RWPE1 (cell line): ENCODE measurements at regions not wholly inside any gene's neighbourhood (a gene's known extent, or its start where the extent isn't known, plus 50 kb on each side); places are given as distances from the start of the nearest gene placed in this dataset.

Experiments used
- CTCF ChIA-PET: fragments of 350-600 bp; sonication (Branson Sonifier 250); formaldehyde crosslinking; extraction: SDS; loops from one replicate; lab custom pipeline; 2021; lab: Yijun Ruan, JAX
- POLR2A ChIA-PET: fragments of 400-600 bp; formaldehyde crosslinking; extraction: SDS; loops from one replicate; lab custom pipeline; 2020; ENCODE audit warnings: antibody characterized with exemption; ENCODE audit not compliant: low non-redundant PET; lab: Yijun Ruan, JAX
- DNase-seq: peaks from one replicate; pipeline ENCODE4 v3.0.0; 2012; ENCODE audit warnings: low spot score
- H3K27ac ChIP-seq: fragments of 450-650 bp; 2 replicates; pipeline ENCODE4 v1.5.1; 2017
- TF ChIP-seq, protein P1 (sequence below): fragments of 450-650 bp; conservative IDR thresholded peaks from 2 replicates; pipeline ENCODE4 v1.5.1; 2017; ENCODE audit warnings: low read depth, mild to moderate bottlenecking

- CTCF ChIA-PET = interaction anchor here (0.7 kb wide), 1 partner anchor 229 kb away, joined by 3 read pairs; no protein-coding TSS in a partner anchor
- POLR2A ChIA-PET = no interaction called here
- H3K27ac ChIP-seq = no peak overlapping the region
These were observed 549.4 kb downstream of the TLL1 start for GRCh38 chr4:166422475-166422874.

DNA sequence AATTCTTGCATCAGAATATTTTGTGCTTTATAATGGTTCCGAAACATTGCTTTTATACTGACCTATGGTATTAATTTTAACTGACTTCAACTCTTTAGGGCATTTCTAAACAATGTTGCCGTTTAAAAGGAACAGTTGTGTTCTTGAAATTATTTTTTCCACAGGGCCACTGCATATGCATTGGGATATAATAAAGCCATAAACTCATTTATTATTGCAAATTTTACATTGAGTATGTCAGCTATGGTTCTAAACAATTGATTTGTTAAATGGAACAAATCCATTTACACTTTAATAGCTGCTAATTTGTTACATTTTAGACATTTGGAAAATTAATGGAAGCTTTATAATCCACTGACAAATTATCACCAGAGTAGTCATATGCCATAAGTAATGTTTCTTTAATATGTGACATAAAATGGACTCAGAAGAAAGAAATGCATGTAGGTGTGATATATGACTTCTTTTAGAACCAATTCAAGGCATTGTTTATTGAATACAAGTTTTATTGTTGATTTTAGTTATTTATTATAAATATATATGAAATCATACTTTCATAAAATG, 553.3 kb downstream of the TLL1 start:
- CTCF ChIA-PET = no interaction called here

More at GRCh38 chr4:166422475-166422874, 549.4 kb downstream of the TLL1 start:
- TF ChIP-seq, protein P1, sequence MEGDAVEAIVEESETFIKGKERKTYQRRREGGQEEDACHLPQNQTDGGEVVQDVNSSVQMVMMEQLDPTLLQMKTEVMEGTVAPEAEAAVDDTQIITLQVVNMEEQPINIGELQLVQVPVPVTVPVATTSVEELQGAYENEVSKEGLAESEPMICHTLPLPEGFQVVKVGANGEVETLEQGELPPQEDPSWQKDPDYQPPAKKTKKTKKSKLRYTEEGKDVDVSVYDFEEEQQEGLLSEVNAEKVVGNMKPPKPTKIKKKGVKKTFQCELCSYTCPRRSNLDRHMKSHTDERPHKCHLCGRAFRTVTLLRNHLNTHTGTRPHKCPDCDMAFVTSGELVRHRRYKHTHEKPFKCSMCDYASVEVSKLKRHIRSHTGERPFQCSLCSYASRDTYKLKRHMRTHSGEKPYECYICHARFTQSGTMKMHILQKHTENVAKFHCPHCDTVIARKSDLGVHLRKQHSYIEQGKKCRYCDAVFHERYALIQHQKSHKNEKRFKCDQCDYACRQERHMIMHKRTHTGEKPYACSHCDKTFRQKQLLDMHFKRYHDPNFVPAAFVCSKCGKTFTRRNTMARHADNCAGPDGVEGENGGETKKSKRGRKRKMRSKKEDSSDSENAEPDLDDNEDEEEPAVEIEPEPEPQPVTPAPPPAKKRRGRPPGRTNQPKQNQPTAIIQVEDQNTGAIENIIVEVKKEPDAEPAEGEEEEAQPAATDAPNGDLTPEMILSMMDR = no peak
- DNase-seq = peak; percentile 21

DNA sequence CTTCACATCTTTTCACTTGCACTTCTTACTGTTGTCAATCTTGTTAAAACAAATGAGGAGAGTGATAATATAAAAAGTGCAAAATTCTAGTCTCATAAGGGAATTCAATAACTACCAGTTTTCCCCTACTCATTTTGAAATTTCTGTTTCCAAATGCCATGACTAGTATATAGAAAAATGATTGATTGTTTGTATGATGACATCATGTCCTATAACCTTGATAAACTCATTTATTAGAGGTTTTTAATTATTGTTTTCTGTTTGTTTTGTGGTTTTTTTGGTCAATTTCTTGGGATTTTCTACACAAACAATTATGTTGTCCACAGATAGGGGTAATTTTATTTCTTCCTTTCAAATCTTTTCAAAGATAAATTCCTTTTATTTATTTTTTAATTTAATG, 559.1 kb downstream of the TLL1 start:
- ChIA-PET CTCF (no interaction called here), POLR2A (no interaction called here)
- TF ChIP-seq, protein P1 = no peak
- H3K27ac ChIP-seq = no peak overlapping the region
- no peak for DNase-seq

More for the DNA sequence above, 553.3 kb downstream of the TLL1 start:
- DNase-seq = no peak
- POLR2A ChIA-PET = no interaction called here
- no peak overlapping the region for H3K27ac ChIP-seq
- TF ChIP-seq, protein P1 = no peak

- CTCF ChIA-PET = no interaction called here
- TF ChIP-seq, protein P1 = no peak
- POLR2A ChIA-PET = no interaction called here
- no peak for DNase-seq
- no peak overlapping the region for H3K27ac ChIP-seq
These were observed 559.8 kb downstream of the TLL1 start for GRCh38 chr4:166432842-166433241.

DNA sequence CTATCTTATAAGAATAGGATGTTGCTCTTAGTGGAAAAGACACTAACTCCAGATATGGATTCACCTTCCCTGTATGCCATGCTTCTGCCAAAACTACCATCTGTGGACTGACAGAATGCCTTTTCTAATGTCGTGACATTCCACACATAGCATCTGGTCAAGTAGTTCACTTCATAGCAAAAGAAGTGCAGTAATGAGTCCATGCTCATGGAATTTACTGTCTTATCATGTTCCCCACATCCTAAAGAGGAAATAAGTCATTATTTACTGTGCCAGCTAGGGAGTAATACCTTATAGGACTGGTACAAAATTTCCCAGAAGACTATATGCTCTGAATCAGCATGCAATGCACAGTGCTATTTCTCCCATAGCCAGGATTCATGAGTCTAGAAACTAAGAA, 562.4 kb downstream of the TLL1 start:
- POLR2A ChIA-PET = no interaction called here
- peak; percentile 37 for DNase-seq
- TF ChIP-seq, protein P1 = no peak
- CTCF ChIA-PET = no interaction called here
- H3K27ac ChIP-seq = no peak overlapping the region

- no peak for DNase-seq
- POLR2A ChIA-PET = no interaction called here
- CTCF ChIA-PET = no interaction called here
These were observed 585.7 kb downstream of the TLL1 start for GRCh38 chr4:166458756-166459155.

More at GRCh38 chr4:166458756-166459155, 585.7 kb downstream of the TLL1 start:
- no peak overlapping the region for H3K27ac ChIP-seq
- TF ChIP-seq, protein P1 = no peak
